GM23338 (cell line): ENCODE measurements at regions not wholly inside any gene's neighbourhood (a gene's known extent, or its start where the extent isn't known, plus 50 kb on each side); places are given as distances from the start of the nearest gene placed in this dataset.

Experiments used
- ATAC-seq: fragments of 200-7000 bp; cut with Tn5 transposase; 3 replicates; pipeline ENCODE4 v1.9.1; 2020
- DNase-seq: peaks from one replicate; pipeline ENCODE4 v3.0.0-alpha.2; 2015; ENCODE audit warnings: low spot score
- H2AFZ ChIP-seq: fragments of 200-600 bp; sonication (generic); 2 replicates; pipeline ENCODE4 v1.8.0; 2016; ENCODE audit warnings: antibody characterized with exemption, mild to moderate bottlenecking, moderate library complexity
- H3F3A ChIP-seq: fragments of 200-600 bp; sonication (generic); replicated peaks from 2 replicates; pipeline ENCODE4 v1.8.0; 2017; ENCODE audit warnings: antibody characterized with exemption, mixed run types, low read depth
- H3K27ac ChIP-seq: fragments of 200-600 bp; sonication (generic); 2 replicates; pipeline ENCODE4 v1.6.1; 2016; ENCODE audit warnings: low read depth
- H3K27me3 ChIP-seq: fragments of 200-600 bp; sonication (generic); 2 replicates; pipeline ENCODE4 v1.8.0; 2016; ENCODE audit warnings: mild to moderate bottlenecking, mixed run types, moderate library complexity; ENCODE audit not compliant: insufficient read depth
- H3K36me3 ChIP-seq: fragments of 200-600 bp; sonication (generic); 2 replicates; pipeline ENCODE4 v1.8.0; 2016; ENCODE audit warnings: mild to moderate bottlenecking; ENCODE audit not compliant: insufficient read depth
- H3K4me1 ChIP-seq: fragments of 200-600 bp; sonication (generic); 2 replicates; pipeline ENCODE4 v1.8.0; 2016; ENCODE audit warnings: mild to moderate bottlenecking, moderate library complexity; ENCODE audit not compliant: insufficient read depth
- H3K4me2 ChIP-seq: fragments of 200-600 bp; sonication (generic); 2 replicates; pipeline ENCODE4 v1.7.1; 2017; ENCODE audit warnings: mixed run types
- H3K4me3 ChIP-seq: fragments of 200-600 bp; sonication (generic); 2 replicates; pipeline ENCODE4 v1.6.1; 2016; ENCODE audit warnings: mixed run types
- H3K79me2 ChIP-seq: fragments of 200-600 bp; sonication (generic); replicated peaks from 2 replicates; pipeline ENCODE4 v1.8.0; 2017; ENCODE audit warnings: mild to moderate bottlenecking; ENCODE audit not compliant: insufficient read depth
- H3K9me2 ChIP-seq: fragments of 200-600 bp; sonication (generic); 2 replicates; pipeline ENCODE4 v1.8.0; 2017; ENCODE audit not compliant: insufficient read depth
- H4K20me1 ChIP-seq: fragments of 200-600 bp; sonication (generic); replicated peaks from 2 replicates; pipeline ENCODE4 v1.8.0; 2017; ENCODE audit warnings: mild to moderate bottlenecking; ENCODE audit not compliant: insufficient read depth
- H3K27ac Mint-ChIP-seq: 2 replicates; pipeline ENCODE4 v1.8.0; 2020; ENCODE audit warnings: inconsistent platforms, mild to moderate bottlenecking, moderate library complexity, mixed read lengths
- H3K27me3 Mint-ChIP-seq: 3 replicates; pipeline ENCODE4 v1.8.0; 2022; ENCODE audit warnings: low read depth, mild to moderate bottlenecking, moderate library complexity, mixed read lengths, inconsistent platforms; ENCODE audit not compliant: insufficient read depth, poor library complexity
- H3K36me3 Mint-ChIP-seq: 3 replicates; pipeline ENCODE4 v1.8.0; 2021; ENCODE audit warnings: low read depth, mild to moderate bottlenecking, inconsistent platforms, moderate library complexity, mixed read lengths
- H3K4me1 Mint-ChIP-seq: 3 replicates; pipeline ENCODE4 v1.8.0; 2020; ENCODE audit warnings: mild to moderate bottlenecking, inconsistent platforms, mixed read lengths
- H3K4me3 Mint-ChIP-seq: 3 replicates; pipeline ENCODE4 v1.8.0; 2021; ENCODE audit warnings: moderate library complexity, mild to moderate bottlenecking, inconsistent platforms, mixed read lengths
- H3K9me3 Mint-ChIP-seq: 3 replicates; pipeline ENCODE4 v1.8.0; 2020; ENCODE audit warnings: moderate library complexity, mild to moderate bottlenecking, inconsistent platforms, mixed read lengths
- CREB1 ChIP-seq: fragments of 250-450 bp; sonication (Bioruptor Pico); IDR thresholded peaks from 2 replicates; pipeline ENCODE4 v1.5.0; 2020; ENCODE audit warnings: low read depth, mild to moderate bottlenecking, moderate library complexity
- CTCF ChIP-seq, 2 experiments: fragments of 200-600 bp in 1 of 2; sonication (generic) in 1 of 2; conservative IDR thresholded peaks; 2 replicates each; pipeline versions ENCODE4 v1.5.1 to v1.6.1; 2016 to 2017; ENCODE audit warnings: antibody characterized with exemption in 2 of 2, low read depth in 2 of 2, mild to moderate bottlenecking in 2 of 2, moderate library complexity in 1 of 2
- ETS1 ChIP-seq: IDR thresholded peaks from 2 replicates; pipeline ENCODE4 v1.6.1; 2016; ENCODE audit warnings: antibody characterized with exemption
- EZH2 ChIP-seq: fragments of 200-600 bp; sonication (generic); IDR thresholded peaks from one replicate; pipeline ENCODE4 v1.8.0; 2017; ENCODE audit warnings: antibody characterized with exemption, mild to moderate bottlenecking, low read depth; ENCODE audit not compliant: unreplicated experiment
- EZH2phosphoT487 ChIP-seq: fragments of 200-600 bp; sonication (generic); IDR thresholded peaks from one replicate; pipeline ENCODE4 v1.8.1; 2018; ENCODE audit warnings: antibody characterized with exemption; ENCODE audit not compliant: unreplicated experiment
- JUNB ChIP-seq: IDR thresholded peaks from one replicate; pipeline ENCODE4 v1.6.1; 2016; ENCODE audit warnings: antibody characterized with exemption; ENCODE audit not compliant: unreplicated experiment
- NANOG ChIP-seq: IDR thresholded peaks from 2 replicates; pipeline ENCODE4 v1.6.1; 2016; ENCODE audit warnings: antibody characterized with exemption, borderline replicate concordance
- POLR2AphosphoS5 ChIP-seq: IDR thresholded peaks from 2 replicates; pipeline ENCODE4 v1.6.1; 2016; ENCODE audit warnings: antibody characterized with exemption, low read depth
- REST ChIP-seq: IDR thresholded peaks from one replicate; pipeline ENCODE4 v1.6.1; 2018; ENCODE audit warnings: antibody characterized with exemption; ENCODE audit not compliant: unreplicated experiment
- STAT1 ChIP-seq: IDR thresholded peaks from one replicate; pipeline ENCODE4 v1.6.1; 2016; ENCODE audit warnings: antibody characterized with exemption; ENCODE audit not compliant: unreplicated experiment
- ZNF114 ChIP-seq: fragments of 250-450 bp; sonication (Bioruptor Pico); IDR thresholded peaks from 2 replicates; pipeline ENCODE4 v1.5.0; 2020; ENCODE audit warnings: mild to moderate bottlenecking, moderate library complexity
- ZNF331 ChIP-seq: fragments of 250-450 bp; sonication (Bioruptor Pico); IDR thresholded peaks from 2 replicates; pipeline ENCODE4 v1.5.0; 2020; ENCODE audit warnings: low read depth, mild to moderate bottlenecking, moderate library complexity
- ZNF462 ChIP-seq: fragments of 250-450 bp; sonication (Bioruptor Pico); IDR thresholded peaks from 2 replicates; pipeline ENCODE4 v1.5.0; 2020; ENCODE audit warnings: mild to moderate bottlenecking, moderate library complexity

- no peaks in the 10 kb centered on the region for H3K79me2 ChIP-seq
These were observed 190.9 kb upstream of the S100G start for GRCh38 chrX:16459008-16459407.

More at GRCh38 chrX:16459008-16459407, 190.9 kb upstream of the S100G start:
- Histone ChIP-seq H3K9me2 (no peaks in the 10 kb centered on the region), H3K27me3 (no peaks in the 10 kb centered on the region), H2AFZ (no peak overlapping the region), H4K20me1 (no peaks in the 10 kb centered on the region), H3K4me2 (no peak overlapping the region), H3K36me3 (no peaks in the 10 kb centered on the region), H3K27ac (no peak overlapping the region), H3K4me3 (no peak overlapping the region), H3F3A (no peaks in the 10 kb centered on the region), H3K4me1 (no peaks in the 10 kb centered on the region; the same call in 1 of the 2 replicates)
- DNase-seq (no peak), ATAC-seq (no peak)
- Mint-ChIP-seq H3K27me3 (no peaks in the 10 kb centered on the region), H3K4me1 (peaks cover 14% of the 10 kb centered on the region), H3K36me3 (no peaks in the 10 kb centered on the region), H3K4me3 (no peak overlapping the region), H3K9me3 (no peaks in the 10 kb centered on the region; the same call in 1 of the 3 replicates), H3K27ac (no peak overlapping the region)
- TF ChIP-seq EZH2phosphoT487, result no peak
- TF ChIP-seq REST, result no peak
- TF ChIP-seq ZNF462, result no peak
- no peak for TF ChIP-seq ZNF114 (CRISPR knock-in tag)
- TF ChIP-seq NANOG, result no peak
- no peak for TF ChIP-seq CREB1 (CRISPR knock-in tag)
- TF ChIP-seq CTCF (conservative IDR thresholded peaks at IDR 0.05; ENCODE audit: low read depth in 2 of 2), result no peak
- no peak for TF ChIP-seq ETS1
- no peak for TF ChIP-seq EZH2
- no peak for TF ChIP-seq STAT1
- TF ChIP-seq ZNF331 (CRISPR knock-in tag), result no peak
- TF ChIP-seq POLR2AphosphoS5, result no peak
- no peak for TF ChIP-seq JUNB
